Breast epithelium (tissue), 4 donors: ENCODE measurements at regions not wholly inside any gene's neighbourhood (a gene's known extent, or its start where the extent isn't known, plus 50 kb on each side); places are given as distances from the start of the nearest gene placed in this dataset.

Experiments used
- DNase-seq, 2 donors: peaks; one replicate each; pipeline ENCODE4 v3.0.0-alpha.2; 2019; ENCODE audit warnings: low spot score in 2 of 2
- H3K27ac ChIP-seq, 2 donors: fragments of 200-600 bp; sonication (generic) in 1 of 2; one replicate each; pipeline ENCODE4 v1.5.1; 2016 to 2019; ENCODE audit warnings: mild to moderate bottlenecking in 1 of 2
- H3K27me3 ChIP-seq, 2 donors: fragments of 200-600 bp; sonication (generic) in 1 of 2; one replicate each; pipeline versions ENCODE4 v1.5.1 to v1.6.0; 2017 to 2019; ENCODE audit warnings: control low read depth in 1 of 2, mild to moderate bottlenecking in 1 of 2
- H3K36me3 ChIP-seq: fragments of 200-600 bp; one replicate; pipeline ENCODE4 v1.5.1; 2019
- H3K4me1 ChIP-seq, 2 donors: fragments of 200-600 bp; sonication (generic); one replicate each; pipeline ENCODE4 v1.5.1; 2016 to 2019; ENCODE audit warnings: control low read depth in 1 of 2
- H3K4me3 ChIP-seq, 3 donors: fragments of 200-600 bp; sonication (generic); 1 replicate in 2 of 3; 2 replicates in 1 of 3; pipeline ENCODE4 v1.5.1; 2016 to 2019; ENCODE audit warnings: mild to moderate bottlenecking in 3 of 3, moderate library complexity in 2 of 3
- H3K9me3 ChIP-seq, 2 donors: fragments of 200-600 bp; sonication (generic) in 1 of 2; one replicate each; pipeline ENCODE4 v1.5.1; 2016 to 2019; ENCODE audit warnings: control low read depth in 1 of 2
- CTCF ChIP-seq, 3 donors: fragments of 450-650 bp; IDR thresholded peaks; one replicate each; pipeline ENCODE4 v1.5.1; 2016 to 2017; ENCODE audit warnings: antibody characterized with exemption in 3 of 3, mild to moderate bottlenecking in 3 of 3, moderate library complexity in 3 of 3
- POLR2A ChIP-seq: fragments of 450-650 bp; IDR thresholded peaks from one replicate; pipeline ENCODE4 v1.6.1; 2016; ENCODE audit warnings: antibody characterized with exemption, mild to moderate bottlenecking, moderate library complexity
- POLR2AphosphoS5 ChIP-seq, 3 donors: sonication (generic); formaldehyde crosslinking; IDR thresholded peaks; one replicate each; pipeline ENCODE4 v1.6.1; 2017; ENCODE audit warnings: antibody characterized with exemption in 3 of 3
- intact Hi-C: fragments of 100-400 bp; cut with DNase I; formaldehyde crosslinking; loops from one replicate; pipeline ENCODE4 v1.15.1; 2023; ENCODE audit warnings: low total_unique reads

DNA sequence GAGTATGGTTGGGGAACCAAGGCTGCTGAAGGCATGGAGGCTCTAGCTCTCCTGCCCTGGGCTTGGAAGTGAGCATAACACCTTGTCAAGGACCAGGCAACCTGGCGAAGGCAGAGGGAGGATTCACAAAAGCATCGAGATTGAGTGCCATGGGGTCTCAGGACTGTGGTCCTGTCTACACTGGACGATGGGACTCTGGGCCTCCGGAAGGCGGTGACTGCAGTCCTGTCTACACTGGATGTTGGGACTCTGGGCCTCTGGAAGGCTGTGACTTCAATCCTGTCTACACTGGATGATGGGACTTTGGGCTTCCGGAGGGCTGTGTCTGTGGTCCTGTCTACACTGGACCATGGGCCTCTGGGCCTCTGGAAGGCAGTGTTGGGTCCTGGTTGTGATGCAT lies 290.4 kb downstream of the TEX29 start:
- TF ChIP-seq CTCF (IDR thresholded peaks at IDR 0.05) (no peak), POLR2AphosphoS5 (IDR thresholded peaks at IDR 0.05) (no peak), POLR2A (no peak)
- Histone ChIP-seq H3K27ac (no peak overlapping the region), H3K9me3 (no peaks in the 10 kb centered on the region), H3K36me3 (no peaks in the 10 kb centered on the region), H3K4me3 (no peak overlapping the region), H3K27me3 (peaks cover 0 to 22% of the 10 kb centered on the region in 2 donors), H3K4me1 (no peaks in the 10 kb centered on the region)
- intact Hi-C loops = no loop called here
- DNase-seq = no peak

DNA sequence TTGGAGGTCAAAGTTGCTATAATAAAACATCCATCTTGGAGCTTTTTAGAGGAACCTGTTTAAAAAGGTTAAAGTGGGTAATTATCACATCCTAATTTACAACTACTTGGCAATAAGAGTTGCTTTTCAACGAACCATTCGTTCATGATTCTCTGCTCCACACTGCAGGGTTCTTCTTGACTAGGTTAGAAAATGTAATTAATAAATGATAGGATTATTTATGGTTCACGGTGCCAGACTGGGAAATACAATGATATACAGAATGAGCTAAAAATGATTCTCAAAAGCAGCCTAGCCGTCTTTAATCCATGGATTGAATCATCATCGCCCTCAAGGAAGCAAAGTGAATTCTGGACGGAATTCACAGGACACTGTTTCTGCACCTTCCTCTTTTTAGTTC lies 291.2 kb downstream of the TEX29 start:
- Histone ChIP-seq H3K27me3 (peaks cover 0 to 22% of the 10 kb centered on the region in 2 donors), H3K36me3 (no peaks in the 10 kb centered on the region)
- TF ChIP-seq POLR2AphosphoS5 (IDR thresholded peaks at IDR 0.05) (no peak), CTCF (IDR thresholded peaks at IDR 0.05) (no peak), POLR2A (no peak)

GRCh38 chr13:111612886-111613285 lies 292.4 kb downstream of the TEX29 start:
- no peak for DNase-seq
- no peaks in the 10 kb centered on the region for H3K36me3 ChIP-seq
- H3K9me3 ChIP-seq = no peaks in the 10 kb centered on the region
- no peak overlapping the region for H3K4me3 ChIP-seq
- intact Hi-C loops = no loop called here
- H3K27me3 ChIP-seq = peaks cover 0 to 22% of the 10 kb centered on the region in 2 donors
- no peaks in the 10 kb centered on the region for H3K4me1 ChIP-seq
- TF ChIP-seq CTCF (IDR thresholded peaks at IDR 0.05) (no peak), POLR2AphosphoS5 (IDR thresholded peaks at IDR 0.05) (no peak), POLR2A (no peak)
- H3K27ac ChIP-seq = no peak overlapping the region

More for the DNA sequence above, 291.2 kb downstream of the TEX29 start:
- no peaks in the 10 kb centered on the region for H3K4me1 ChIP-seq
- H3K9me3 ChIP-seq = no peaks in the 10 kb centered on the region
- no peak overlapping the region for H3K27ac ChIP-seq
- no peak overlapping the region for H3K4me3 ChIP-seq
- intact Hi-C loops = no loop called here
- no peak for DNase-seq

GRCh38 chr13:111614009-111614408 lies 293.6 kb downstream of the TEX29 start:
- H3K9me3 ChIP-seq = no peaks in the 10 kb centered on the region
- no peak for DNase-seq
- peaks cover 0 to 28% of the 10 kb centered on the region in 2 donors for H3K27me3 ChIP-seq
- H3K36me3 ChIP-seq = no peaks in the 10 kb centered on the region
- intact Hi-C loops = no loop called here
- H3K4me1 ChIP-seq = no peaks in the 10 kb centered on the region
- H3K4me3 ChIP-seq = no peak overlapping the region
- no peak for TF ChIP-seq CTCF (IDR thresholded peaks at IDR 0.05)
- no peak for TF ChIP-seq POLR2A
- TF ChIP-seq POLR2AphosphoS5 (IDR thresholded peaks at IDR 0.05) = no peak
- H3K27ac ChIP-seq = no peak overlapping the region

DNA sequence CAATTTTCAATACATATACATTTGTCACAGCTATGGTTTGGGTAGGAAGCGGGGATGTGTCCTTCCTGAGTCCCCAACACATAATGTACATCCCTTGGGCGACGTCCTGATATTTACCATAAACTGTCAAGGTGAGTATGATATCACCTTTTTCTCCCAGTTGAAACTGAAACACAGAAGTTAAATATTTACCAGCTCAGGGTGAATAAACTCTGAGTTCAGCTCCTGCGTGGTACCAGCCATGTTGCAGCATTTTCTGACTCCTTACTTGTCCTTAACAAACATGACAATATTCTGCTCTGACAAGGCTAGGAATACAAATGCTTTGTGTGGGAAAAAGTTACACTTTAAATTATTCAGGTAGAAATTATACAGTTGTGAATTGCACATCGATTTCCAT lies 294.2 kb downstream of the TEX29 start:
- H3K9me3 ChIP-seq = no peaks in the 10 kb centered on the region
- DNase-seq = no peak
- no peaks in the 10 kb centered on the region for H3K4me1 ChIP-seq
- no peak for TF ChIP-seq POLR2A
- TF ChIP-seq CTCF (IDR thresholded peaks at IDR 0.05) = no peak
- TF ChIP-seq POLR2AphosphoS5 (IDR thresholded peaks at IDR 0.05) = no peak
- no peak overlapping the region for H3K4me3 ChIP-seq
- no peak overlapping the region for H3K27ac ChIP-seq
- intact Hi-C loops = no loop called here
- H3K36me3 ChIP-seq = no peaks in the 10 kb centered on the region
- peaks cover 0 to 28% of the 10 kb centered on the region in 2 donors for H3K27me3 ChIP-seq
